Adrenal gland (tissue), 5 donors: ENCODE measurements at regions not wholly inside any gene's neighbourhood (a gene's known extent, or its start where the extent isn't known, plus 50 kb on each side); places are given as distances from the start of the nearest gene placed in this dataset.

Source experiments
- CTCF ChIP-seq, 6 experiments: fragments of 450-650 bp in 4 of 6; fragments of 200-600 bp in 2 of 6; sonication (generic) in 1 of 6; IDR thresholded peaks; 1 replicate in 5 of 6; 2 replicates in 1 of 6; pipeline versions ENCODE4 v1.5.1 to v1.8.0; 2016 to 2021; ENCODE audit warnings: antibody characterized with exemption in 6 of 6, mild to moderate bottlenecking in 2 of 6, moderate library complexity in 1 of 6
- POLR2A ChIP-seq, 2 donors: fragments of 450-650 bp; IDR thresholded peaks; one replicate each; pipeline ENCODE4 v1.6.1; 2017; ENCODE audit warnings: antibody characterized with exemption in 2 of 2, mild to moderate bottlenecking in 2 of 2, moderate library complexity in 1 of 2
- donor health status: DM: no; HTN: no; CAD: no.

- TF ChIP-seq CTCF (IDR thresholded peaks at IDR 0.05) (no peak), POLR2A (IDR thresholded peaks at IDR 0.05) (no peak)
Observed at GRCh38 chr1:20409971-20410370, 76.0 kb downstream of the CAMK2N1 start.
